B cell (primary cell): ENCODE measurements at regions not wholly inside any gene's neighbourhood (a gene's known extent, or its start where the extent isn't known, plus 50 kb on each side); places are given as distances from the start of the nearest gene placed in this dataset.

Experiments used
- CTCF ChIP-seq: fragments of 200-600 bp; IDR thresholded peaks from one replicate; pipeline ENCODE4 v1.8.0; 2022; ENCODE audit warnings: antibody characterized with exemption, mild to moderate bottlenecking
- EZH2 ChIP-seq: IDR thresholded peaks from 2 replicates; pipeline ENCODE4 v1.6.1; 2012; ENCODE audit warnings: borderline replicate concordance, low read depth, mild to moderate bottlenecking, moderate library complexity, low read length; ENCODE audit not compliant: insufficient read depth, poor library complexity, severe bottlenecking

- TF ChIP-seq EZH2 (no peak), CTCF (no peak)
Observed at GRCh38 chr1:217063172-217063908, 340.1 kb upstream of the ESRRG start.
